T follicular helper cell (primary cell): ENCODE measurements at regions not wholly inside any gene's neighbourhood (a gene's known extent, or its start where the extent isn't known, plus 50 kb on each side); places are given as distances from the start of the nearest gene placed in this dataset.

Source experiments
- DNase-seq: peaks from one replicate; pipeline ENCODE4 v3.0.0-alpha.2; 2020; ENCODE audit warnings: low read depth

DNA sequence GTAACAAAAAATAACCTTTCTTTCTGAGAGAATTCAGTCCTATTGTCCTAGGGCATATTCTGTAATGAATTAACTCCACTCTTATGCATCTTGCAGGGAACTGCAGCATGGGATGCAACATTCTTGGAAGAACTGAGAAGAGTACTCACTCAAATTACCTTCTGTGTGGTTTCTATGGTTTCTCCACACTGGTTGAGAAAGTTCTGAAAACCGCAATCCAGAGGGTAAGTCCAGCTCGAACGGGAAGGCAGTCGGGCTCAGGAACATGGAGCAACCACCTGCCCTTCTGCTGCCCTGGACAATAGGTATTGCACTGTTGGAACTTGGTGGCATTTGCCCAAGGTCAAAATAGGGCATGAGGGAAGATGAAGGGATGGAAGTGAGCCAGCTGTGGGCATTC, 59.6 kb upstream of the CDK13 start:
- DNase-seq: no peak

- DNase-seq: no peak
Measured at GRCh38 chr7:39891894-39892293, 58.2 kb upstream of the CDK13 start.

DNA sequence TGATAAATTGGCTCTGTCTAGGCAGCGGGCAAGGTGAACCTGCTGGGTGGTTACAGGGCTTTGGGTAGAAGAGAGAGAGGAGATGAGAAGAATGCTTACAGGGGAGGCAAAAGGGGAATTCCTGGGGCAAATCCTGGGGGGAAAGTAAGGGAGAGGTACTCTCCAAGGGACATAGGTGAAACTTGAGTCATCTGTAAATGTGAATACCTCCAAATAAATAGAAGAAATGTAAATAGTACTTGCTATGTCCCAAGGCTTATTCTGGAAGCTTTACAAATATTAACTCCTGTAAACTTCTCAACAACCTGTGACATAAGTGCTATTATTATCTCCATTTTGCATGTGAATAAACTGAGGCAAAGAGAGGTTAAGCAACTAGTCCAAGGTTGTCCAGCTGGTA, 57.7 kb upstream of the CDK13 start:
- no peak for DNase-seq

- no peak for DNase-seq
Measured at GRCh38 chr7:39894904-39895303, 55.2 kb upstream of the CDK13 start.

- no peak for DNase-seq
Measured at GRCh38 chr7:39896840-39897239, 53.2 kb upstream of the CDK13 start.

DNA sequence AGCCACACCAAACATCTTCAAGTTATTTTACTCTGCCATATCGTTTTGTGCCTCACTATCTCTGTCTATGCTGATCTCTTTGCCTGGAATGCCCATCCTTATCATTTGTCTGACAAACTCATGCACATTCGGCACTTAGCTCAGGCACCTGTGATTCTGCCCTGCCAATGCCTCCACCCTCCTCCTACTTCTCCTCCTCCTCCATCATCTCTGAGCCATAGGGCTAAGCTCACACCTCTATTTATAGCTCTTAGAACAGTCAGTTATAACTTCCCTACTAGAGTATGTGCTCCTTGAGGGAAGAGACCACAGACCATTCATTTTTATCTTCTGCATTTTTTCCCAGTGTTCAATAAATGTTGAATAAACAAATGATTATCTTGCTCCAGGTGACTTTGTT, 51.2 kb upstream of the CDK13 start:
- no peak for DNase-seq
